Left hindlimb (tissue), 1 donor: ENCODE measurements at regions not wholly inside any gene's neighbourhood (a gene's known extent, or its start where the extent isn't known, plus 50 kb on each side); places are given as distances from the start of the nearest gene placed in this dataset.
A peak's percentile ranks its signal among the peaks of the same experiment; 100 is the strongest.
"Not testable (repeated sequence)": the region's sequence is repeated elsewhere in the genome, so short reads cannot be mapped to it uniquely, and the experiment has no call there.

Experiments
- DNase-seq: peaks from one replicate; pipeline ENCODE4 v3.0.0-alpha.2; 2018

GRCh38 chr4:126965877-126966276 is 666.9 kb upstream of the INTU start:
- DNase-seq, result no peak

GRCh38 chr4:126969360-126970235 is 663.2 kb upstream of the INTU start:
- peak; percentile 41 for DNase-seq

- DNase-seq, result no peak
These were observed 659.6 kb upstream of the INTU start for GRCh38 chr4:126973201-126973600.

DNA sequence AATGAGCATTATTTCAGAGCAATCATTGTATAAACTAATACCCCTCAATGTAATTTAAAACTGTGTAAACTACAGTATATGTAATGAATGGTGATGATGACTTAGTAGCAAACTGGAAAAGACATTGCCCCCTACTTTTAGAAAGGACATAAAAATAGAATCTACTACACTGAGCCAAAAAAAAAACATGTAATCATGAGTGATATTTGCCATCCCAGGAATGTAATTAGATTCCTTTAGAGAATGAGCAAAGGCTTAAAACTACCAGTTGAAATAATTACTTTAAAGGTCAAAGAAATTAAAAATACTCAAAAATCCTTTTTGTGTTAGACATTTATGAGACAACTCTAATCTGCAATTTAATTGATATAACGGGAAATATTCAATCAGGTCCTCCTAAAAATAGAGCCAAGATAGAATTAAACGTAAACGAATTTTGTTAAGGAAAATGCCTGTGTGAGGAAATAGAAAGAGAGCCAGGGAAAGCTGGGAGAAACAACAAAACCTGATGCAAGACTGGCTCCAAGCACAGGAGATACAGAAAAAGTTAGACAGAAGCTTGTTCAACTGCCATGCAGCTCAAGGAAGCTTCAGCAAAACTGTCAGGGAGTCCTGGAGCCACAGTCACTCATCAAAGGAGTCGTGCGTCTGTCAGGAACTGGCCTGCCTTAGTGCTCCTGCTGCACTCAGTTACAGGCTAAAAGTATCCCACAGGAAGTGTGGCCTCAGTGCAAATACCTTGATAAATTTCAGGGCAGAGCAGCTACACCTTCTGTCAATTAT is 655.7 kb upstream of the INTU start:
- DNase-seq, result peak; percentile 19

DNA sequence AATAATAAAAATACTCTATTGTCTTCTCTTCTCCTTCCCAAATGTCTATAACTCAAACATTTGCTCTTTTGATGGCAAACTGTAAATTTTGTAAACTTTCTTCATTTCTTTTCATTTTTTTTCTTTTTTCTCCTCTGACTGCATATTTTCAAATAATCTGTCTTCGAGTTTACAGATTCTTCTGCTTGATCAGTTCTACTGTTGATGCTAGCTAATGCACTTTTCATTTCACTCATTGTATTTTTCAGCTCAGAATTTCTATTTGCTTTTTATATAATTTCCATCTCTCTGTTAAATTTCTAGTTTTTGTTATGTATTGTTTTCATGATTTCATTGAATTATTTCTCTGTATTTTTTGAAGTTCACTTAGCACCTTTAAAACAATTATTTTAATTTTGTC is 646.8 kb upstream of the INTU start:
- DNase-seq, result no peak

- DNase-seq, result no peak
These were observed 645.9 kb upstream of the INTU start for GRCh38 chr4:126986828-126987227.

- DNase-seq, result no peak
These were observed 640.8 kb upstream of the INTU start for GRCh38 chr4:126991965-126992364.

DNA sequence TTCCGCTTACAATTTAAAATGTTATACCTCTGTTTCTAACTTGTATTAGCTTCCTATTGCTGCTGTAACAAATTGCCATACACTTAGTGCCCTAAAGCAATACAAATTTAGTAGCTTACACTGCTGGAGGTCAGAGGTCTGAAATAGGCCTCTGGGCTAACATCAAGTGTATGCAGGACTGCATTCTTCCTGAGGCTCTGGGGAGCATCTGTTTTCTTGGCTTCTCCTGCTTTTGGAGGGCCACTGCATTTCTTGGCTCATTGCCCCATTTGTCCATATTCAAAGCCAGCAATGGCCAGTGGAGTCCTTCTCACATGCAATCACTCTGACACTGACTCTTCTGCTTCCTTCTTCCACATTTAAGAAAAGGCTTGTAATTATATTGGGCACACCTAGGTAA is 639.8 kb upstream of the INTU start:
- DNase-seq, result no peak

- no peak for DNase-seq
These were observed 639.4 kb upstream of the INTU start for GRCh38 chr4:126993351-126993750.

GRCh38 chr4:126995235-126995634 is 637.5 kb upstream of the INTU start:
- DNase-seq, result no peak

GRCh38 chr4:127000110-127000509 is 632.6 kb upstream of the INTU start:
- no peak for DNase-seq

DNA sequence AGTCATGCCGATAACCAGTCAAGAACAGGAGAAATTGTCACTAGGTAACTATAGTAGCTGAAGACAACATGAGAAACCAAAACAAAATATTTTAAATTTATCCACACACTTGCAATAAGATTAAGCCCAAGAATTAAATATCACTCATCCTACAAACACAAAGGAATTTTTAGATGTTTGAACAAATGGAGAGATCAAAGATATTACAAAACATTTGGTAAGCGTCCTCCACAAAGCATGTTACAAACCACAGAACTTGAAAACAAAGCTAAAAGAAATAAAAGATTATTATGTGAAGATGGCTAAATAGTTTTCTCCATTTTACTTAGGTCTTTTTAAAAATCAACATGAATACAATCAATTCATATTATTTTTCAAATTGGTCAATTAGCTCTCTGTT is 631.9 kb upstream of the INTU start:
- no peak for DNase-seq

DNA sequence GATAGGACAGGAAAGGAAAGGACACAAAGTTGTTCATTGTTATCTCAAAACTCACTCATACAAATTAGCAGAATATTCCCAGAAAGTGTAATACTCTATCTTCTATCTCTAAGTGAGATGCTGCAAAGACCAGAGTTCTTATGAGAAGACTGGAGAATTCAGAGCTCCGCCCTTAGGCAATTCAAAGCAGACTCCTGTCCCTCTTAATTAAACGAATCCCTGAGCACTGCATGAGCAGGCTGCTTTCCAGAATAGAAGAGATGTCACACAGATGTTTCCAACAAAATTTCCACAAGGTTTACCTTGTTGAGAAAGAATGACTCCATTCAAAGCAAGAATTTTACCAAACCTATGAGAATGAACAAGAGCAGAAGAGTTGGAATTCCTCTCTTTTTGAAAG is 630.8 kb upstream of the INTU start:
- DNase-seq, result no peak

DNA sequence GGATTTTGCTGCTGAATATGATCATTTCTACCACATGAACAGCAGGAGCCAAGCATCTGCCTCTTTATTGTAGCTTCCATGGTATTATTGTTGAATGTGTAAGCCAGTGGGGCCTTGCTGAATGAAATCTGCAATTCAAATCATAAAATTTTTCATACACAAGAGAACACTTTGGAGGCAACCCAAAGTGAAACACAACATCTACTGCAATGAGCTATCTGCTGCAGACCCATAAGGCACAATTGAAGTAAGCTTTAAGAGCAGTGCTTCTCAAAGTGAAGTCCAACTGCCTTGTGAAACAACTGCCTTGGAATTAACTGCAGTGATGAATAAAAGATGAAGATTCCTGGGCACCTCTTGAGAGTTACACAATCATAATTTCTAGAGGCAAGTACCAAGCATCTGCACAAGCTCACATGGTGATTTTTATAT is 626.3 kb upstream of the INTU start:
- DNase-seq, result peak; percentile 25

DNA sequence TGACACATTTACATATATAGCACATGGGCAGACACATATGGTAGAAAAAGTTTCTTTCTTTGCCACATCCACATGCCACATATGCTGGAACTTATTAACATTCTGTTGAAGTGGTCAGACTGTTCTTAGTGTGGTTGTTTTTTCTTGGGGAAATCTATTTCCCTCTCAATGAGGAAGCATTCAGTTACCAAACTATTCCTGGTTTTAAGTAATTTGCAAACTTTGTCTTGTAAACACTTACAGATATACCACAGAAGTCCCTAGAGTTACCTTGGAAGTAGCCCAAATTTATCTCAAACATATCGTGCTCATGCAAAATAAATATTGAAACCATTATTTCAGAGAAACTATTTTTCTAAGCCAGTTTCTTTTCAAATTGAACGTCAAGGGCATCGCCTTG is 625.5 kb upstream of the INTU start:
- DNase-seq, result no peak

GRCh38 chr4:127012549-127012948 is 620.2 kb upstream of the INTU start:
- no peak for DNase-seq

DNA sequence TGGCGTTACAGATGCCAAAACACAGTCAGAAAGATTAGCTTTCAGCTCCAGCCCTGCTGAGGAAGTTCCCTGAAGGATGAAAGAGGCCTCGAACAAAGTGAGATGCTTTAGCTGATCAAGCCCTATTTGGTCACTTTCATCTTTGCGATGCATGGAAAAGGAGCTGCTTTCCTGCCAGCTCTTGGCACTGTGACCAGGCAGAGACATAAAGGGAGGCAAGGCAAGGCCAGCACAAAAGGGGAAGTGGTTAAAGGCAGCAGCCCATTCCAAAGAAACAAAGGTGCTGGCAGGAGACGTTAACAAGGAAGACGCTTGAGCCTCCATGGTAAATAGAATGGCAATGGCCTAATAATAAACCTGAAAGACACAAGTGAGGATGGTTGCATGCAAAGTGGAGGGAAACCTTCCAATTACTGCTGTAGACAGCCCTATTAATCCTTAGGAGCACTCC is 617.1 kb upstream of the INTU start:
- DNase-seq, result peak; percentile 29

GRCh38 chr4:127018381-127018780 is 614.4 kb upstream of the INTU start:
- DNase-seq, result no peak

- DNase-seq, result not testable (repeated sequence)
These were observed 611.9 kb upstream of the INTU start for GRCh38 chr4:127020831-127021230.

DNA sequence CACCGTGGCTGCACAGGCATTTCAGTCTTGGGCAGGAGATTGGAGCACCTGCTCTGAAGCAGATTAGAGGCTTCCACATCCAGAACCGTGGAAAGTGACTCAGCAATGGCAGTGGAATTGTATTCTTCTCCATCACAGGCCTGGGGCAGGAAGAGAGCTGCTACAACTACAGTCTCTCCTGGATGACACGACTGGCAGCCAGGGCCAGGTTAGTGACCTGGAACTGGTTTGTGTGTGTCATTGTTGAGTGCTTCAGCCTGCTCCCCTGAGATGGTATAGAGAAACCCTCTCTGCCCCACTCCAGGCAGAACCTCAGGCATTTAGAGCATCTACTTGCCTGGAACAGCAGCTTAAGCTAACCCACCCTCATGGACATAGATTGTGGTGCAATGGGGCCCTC is 596.5 kb upstream of the INTU start:
- DNase-seq, result no peak

DNA sequence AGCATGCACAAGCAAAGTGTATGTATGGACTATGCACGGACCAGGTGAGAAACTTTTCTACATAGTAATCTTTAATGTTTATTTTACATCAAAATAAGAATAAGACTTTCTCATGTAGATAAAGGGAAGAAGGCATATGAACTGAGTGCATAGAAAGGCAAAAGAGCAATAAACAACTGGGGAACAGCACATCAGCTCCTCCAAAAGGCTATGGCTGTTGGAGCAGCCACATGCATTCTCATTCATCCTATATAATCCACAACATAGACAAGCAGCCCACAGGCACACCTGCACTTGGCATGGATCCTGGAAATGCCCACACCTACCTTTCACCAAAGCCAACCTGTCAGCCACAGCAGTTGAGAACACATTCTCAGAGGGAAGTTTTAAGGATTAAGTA is 586.9 kb upstream of the INTU start:
- DNase-seq, result no peak

GRCh38 chr4:127047930-127048329 is 584.8 kb upstream of the INTU start:
- DNase-seq, result no peak

GRCh38 chr4:127048376-127049044 is 584.2 kb upstream of the INTU start:
- DNase-seq, result no peak

DNA sequence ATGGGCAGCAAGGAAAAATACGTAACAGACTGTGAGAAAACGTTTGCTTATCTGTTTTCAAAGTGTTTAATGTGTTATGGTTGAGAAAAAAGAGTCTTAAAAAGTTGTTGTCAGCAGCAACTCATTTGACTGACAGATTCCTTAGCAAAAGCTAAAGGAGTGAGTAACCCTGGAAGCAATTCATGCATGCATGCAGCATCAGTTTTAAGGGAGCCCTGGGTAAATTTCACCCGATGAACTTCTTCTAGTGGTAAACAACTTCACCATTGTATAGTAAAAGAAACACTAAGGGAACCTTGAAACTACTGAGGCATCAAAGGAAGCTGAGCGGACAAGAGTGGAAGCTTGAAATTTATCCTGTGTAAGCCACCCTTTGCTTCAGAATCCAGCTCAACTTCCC is 583.2 kb upstream of the INTU start:
- no peak for DNase-seq
